DOHH2 (cell line): ENCODE measurements at regions not wholly inside any gene's neighbourhood (a gene's known extent, or its start where the extent isn't known, plus 50 kb on each side); places are given as distances from the start of the nearest gene placed in this dataset.

Experiments used
- CTCF ChIP-seq: fragments of 200-600 bp; sonication (generic); IDR thresholded peaks from one replicate; pipeline ENCODE4 v1.5.1; 2014; ENCODE audit warnings: antibody characterized with exemption, mild to moderate bottlenecking, low read depth, low read length; ENCODE audit not compliant: poor library complexity, severe bottlenecking
- EZH2phosphoT487 ChIP-seq: fragments of 200-600 bp; sonication (generic); IDR thresholded peaks from 2 replicates; pipeline ENCODE4 v1.6.1; 2017; ENCODE audit warnings: borderline replicate concordance, mild to moderate bottlenecking, antibody characterized with exemption, low read length, moderate library complexity, mixed read lengths

GRCh38 chr2:47315475-47315874 lies 53.6 kb upstream of the EPCAM start:
- no peak for TF ChIP-seq CTCF
- no peak for TF ChIP-seq EZH2phosphoT487
